ENCODE measurements at regions not wholly inside any gene's neighbourhood (a gene's known extent, or its start where the extent isn't known, plus 50 kb on each side); places are given as distances from the start of the nearest gene placed in this dataset.
A peak's percentile ranks its signal among the peaks of the same experiment; 100 is the strongest.
"Not testable (repeated sequence)": the region's sequence is repeated elsewhere in the genome, so short reads cannot be mapped to it uniquely, and the experiment has no call there.

DNA sequence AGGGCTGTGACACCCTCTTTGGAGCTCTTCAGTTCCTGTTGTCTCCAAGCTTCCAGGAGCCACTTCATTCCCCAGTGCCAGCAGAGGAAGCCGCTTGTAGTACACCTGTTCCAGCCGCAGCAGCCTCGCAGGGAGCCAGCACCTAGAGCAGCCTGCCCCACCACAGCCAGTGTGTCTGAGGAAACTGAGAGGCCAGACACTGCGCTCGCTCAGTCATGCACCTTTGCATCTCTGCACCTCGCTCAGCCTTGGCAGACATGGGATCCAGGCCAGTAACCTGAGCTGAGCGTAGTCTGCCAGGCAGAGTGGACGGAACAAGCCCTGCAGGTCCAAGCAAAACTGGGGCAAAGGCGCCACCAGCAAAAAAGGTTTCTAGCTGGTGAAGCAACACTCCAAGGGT is 1072.1 kb downstream of the JRKL start:
- no peak for DNase-seq

- DNase-seq = no peak
Observed at GRCh38 chr11:97463891-97464290, 1074.1 kb downstream of the JRKL start.

GRCh38 chr11:97471480-97471879 is 1081.7 kb downstream of the JRKL start:
- DNase-seq = no peak

DNA sequence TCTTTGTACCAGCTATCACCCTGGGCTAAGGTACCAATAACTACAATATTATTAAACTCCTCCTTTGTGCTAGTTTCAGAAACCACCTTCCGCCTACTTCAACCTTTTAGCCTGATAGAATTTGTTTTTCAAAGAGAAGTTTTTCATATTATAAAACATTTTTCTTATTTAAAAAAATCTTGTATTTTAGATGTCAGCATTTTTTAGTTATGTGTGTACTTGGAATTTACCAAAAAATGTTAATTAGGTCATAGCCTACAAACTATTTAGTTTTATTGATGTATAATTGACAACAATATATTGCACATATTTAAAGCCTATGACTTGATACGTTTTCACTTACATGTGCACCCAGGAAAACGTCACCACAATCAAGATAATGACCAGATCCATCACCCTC is 1097.6 kb downstream of the JRKL start:
- DNase-seq = no peak

- DNase-seq = no peak
Observed at GRCh38 chr11:97498891-97499290, 1109.1 kb downstream of the JRKL start.

GRCh38 chr11:97502201-97502600 is 1112.4 kb downstream of the JRKL start:
- DNase-seq = no peak

GRCh38 chr11:97506076-97506759 is 1116.4 kb downstream of the JRKL start:
- DNase-seq = no peak

GRCh38 chr11:97514446-97514845 is 1124.6 kb downstream of the JRKL start:
- DNase-seq = no peak

GRCh38 chr11:97516688-97517087 is 1126.9 kb downstream of the JRKL start:
- no peak for DNase-seq

DNA sequence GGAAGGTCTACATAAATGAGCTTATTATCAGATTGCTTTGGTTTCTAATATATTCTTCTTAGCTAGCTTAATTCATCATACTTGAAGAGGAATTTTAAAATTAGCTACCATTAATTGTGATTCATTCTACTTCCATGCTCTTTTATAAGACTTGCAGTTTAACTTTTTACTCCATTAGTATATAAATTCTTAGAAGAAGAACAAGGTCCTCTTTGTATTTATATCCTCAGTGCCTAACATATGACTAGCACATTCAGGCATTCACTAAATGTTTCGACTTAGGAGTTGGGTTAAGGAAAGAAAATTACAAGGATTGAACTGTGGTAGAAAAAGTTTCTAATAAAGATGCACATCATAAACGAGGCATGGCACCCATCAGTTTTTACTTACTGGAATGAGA is 1135.5 kb downstream of the JRKL start:
- DNase-seq = no peak

DNA sequence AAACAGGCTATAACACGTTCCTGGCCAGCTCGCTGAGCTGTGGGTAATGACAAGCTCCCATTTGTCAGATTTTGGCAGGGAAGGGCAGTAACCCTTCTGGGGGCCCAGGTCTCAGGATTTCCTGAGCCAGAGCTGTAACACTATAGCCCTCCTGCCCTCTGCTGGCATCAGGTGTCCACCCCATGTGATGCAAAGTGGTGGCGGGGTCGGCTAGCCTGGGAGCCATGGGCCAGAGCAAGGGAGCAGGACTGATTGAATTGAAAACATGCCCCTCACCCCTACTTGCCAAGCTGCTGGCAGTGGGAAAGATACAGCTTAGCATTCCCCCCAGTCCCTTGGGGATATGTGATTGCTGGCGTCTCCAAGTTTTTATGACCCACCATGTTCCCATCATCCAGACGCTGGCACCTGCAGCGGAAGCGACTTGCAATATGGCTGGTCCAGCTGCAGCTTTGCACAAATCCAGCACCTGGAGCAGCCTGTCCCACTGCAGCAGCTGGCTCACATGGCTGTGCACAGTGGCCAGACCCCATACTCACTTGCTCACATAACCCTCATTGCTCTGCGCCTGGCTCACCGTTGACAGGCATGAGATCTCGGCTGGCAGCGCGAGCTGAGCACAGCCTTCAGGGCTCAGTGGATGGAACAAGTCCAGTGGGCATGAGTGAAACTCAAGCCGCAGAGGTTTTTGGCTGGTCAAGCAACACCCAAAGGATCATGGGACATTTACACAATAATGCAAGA is 1147.8 kb downstream of the JRKL start:
- no peak for DNase-seq

- no peak for DNase-seq
Observed at GRCh38 chr11:97544431-97544830, 1154.6 kb downstream of the JRKL start.

GRCh38 chr11:97548280-97548679 is 1158.5 kb downstream of the JRKL start:
- peak; percentile 5 for DNase-seq

- no peak for DNase-seq
Observed at GRCh38 chr11:97557399-97557798, 1167.6 kb downstream of the JRKL start.

DNA sequence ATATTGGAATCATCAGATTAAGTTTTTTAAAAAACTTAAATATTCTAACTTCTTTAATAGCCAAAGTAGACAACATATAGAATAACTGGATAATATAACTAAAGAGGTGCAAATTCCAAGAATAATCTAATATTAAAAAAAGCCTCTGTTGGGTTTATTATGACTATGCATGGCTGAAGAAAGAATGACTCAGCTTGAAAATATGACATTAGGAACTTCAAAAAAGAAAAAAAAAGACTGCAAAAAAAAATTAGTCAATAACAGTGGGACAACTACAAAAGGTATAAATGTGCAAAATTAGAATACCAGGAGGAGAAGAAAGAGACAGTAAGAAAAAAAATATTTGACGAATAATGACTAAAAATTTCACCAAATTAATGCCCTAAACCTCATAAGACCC is 1178.0 kb downstream of the JRKL start:
- no peak for DNase-seq

DNA sequence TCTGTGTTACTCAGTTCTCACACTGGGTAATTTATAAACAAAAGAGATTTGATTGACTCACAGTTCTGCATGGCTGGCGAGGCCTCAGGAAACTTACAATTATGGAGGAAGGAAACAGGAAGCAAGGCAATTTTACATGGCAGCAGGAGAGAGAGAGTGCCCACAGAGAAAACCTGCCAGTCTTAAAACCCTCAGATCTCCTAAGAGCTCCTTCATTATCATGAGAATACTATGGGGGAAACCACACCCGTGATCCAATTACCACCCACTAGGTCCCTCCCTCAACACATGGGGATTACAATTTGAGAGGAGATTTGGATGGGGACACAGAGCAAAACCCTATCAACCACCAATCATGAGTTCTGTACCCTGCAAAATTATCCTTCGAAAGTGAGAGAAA is 1180.8 kb downstream of the JRKL start:
- no peak for DNase-seq

DNA sequence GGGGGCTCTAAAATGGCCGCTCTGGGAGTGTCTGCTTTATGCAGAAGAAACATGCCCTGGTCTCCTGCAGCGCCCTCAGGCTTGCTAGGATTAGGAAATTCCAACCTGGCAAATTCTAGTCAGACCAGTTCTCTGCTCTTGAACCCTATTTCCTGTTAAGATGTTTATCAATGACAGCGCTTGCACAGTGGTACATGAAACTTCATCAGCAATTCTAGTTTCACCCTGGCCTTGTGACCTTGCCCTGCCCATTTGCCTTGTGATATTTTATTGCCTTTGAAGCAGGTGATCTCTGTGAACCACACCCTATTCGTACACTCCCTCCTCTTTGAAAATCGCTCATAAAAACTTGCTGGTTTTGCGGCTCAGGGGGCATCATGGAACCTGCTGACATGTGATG is 1184.0 kb downstream of the JRKL start:
- not testable (repeated sequence) for DNase-seq

- no peak for DNase-seq
Observed at GRCh38 chr11:97574976-97575665, 1185.3 kb downstream of the JRKL start.

DNA sequence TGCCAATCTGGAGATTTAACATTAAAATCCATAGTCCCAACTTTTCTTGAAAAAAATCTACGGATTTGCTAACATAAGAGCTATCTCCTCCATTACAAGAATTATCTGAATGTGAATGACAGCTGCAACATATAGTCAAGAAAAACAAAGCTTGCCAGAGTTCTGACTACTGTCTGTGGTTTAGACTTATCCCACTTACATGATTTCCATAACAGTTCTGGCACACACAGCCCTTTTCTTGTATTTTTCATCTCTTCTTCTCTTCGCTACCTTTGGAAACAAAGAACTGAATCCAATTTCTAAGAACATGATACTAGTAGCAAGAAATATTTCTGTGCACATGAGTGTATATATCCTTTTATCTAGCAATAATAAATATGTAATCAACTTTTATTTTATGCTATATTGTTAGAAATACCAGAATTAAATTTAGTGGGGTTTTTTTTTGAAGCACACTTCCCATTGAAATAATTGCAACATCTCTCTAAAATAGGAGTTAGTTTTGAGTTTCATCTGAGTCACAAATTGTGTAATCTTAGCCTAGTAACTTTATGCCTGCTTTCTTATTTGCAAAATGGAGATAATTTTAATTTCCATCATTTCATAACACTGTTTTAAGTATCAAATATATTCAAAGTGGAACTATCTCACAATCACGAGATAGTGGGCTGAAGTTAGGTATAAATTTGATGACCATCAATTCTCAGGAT is 1217.6 kb downstream of the JRKL start:
- DNase-seq = no peak

- no peak for DNase-seq
Observed at GRCh38 chr11:97610000-97610399, 1220.2 kb downstream of the JRKL start.

- DNase-seq = no peak
Observed at GRCh38 chr11:97610854-97611253, 1221.0 kb downstream of the JRKL start.

- no peak for DNase-seq
Observed at GRCh38 chr11:97611345-97611744, 1221.5 kb downstream of the JRKL start.

GRCh38 chr11:97614606-97615005 is 1224.8 kb downstream of the JRKL start:
- no peak for DNase-seq
